DMS153 treated with DMSO at 0.1 percent for 48 hours (cell line): ENCODE measurements at regions not wholly inside any gene's neighbourhood (a gene's known extent, or its start where the extent isn't known, plus 50 kb on each side); places are given as distances from the start of the nearest gene placed in this dataset.
"Not testable (repeated sequence)": the region's sequence is repeated elsewhere in the genome, so short reads cannot be mapped to it uniquely, and the experiment has no call there.

ENCODE experiments used
- DNase-seq: peaks from one replicate; lab custom pipeline; 2025; ENCODE audit not compliant: unreplicated experiment; lab: John Stamatoyannopoulos, UW

- no peak for DNase-seq
Measured at GRCh38 chr9:85487872-85488271, 253.9 kb downstream of the AGTPBP1 start.

GRCh38 chr9:85484235-85484634 is 257.5 kb downstream of the AGTPBP1 start:
- no peak for DNase-seq

GRCh38 chr9:85483208-85483607 is 258.5 kb downstream of the AGTPBP1 start:
- no peak for DNase-seq

- DNase-seq, result no peak
Measured at GRCh38 chr9:85479305-85479704, 262.4 kb downstream of the AGTPBP1 start.

- no peak for DNase-seq
Measured at GRCh38 chr9:85478847-85479246, 262.9 kb downstream of the AGTPBP1 start.

GRCh38 chr9:85474896-85475295 is 266.9 kb downstream of the AGTPBP1 start:
- DNase-seq, result not testable (repeated sequence)

GRCh38 chr9:85471791-85472190 is 270.0 kb downstream of the AGTPBP1 start:
- no peak for DNase-seq

GRCh38 chr9:85469041-85469440 is 272.7 kb downstream of the AGTPBP1 start:
- DNase-seq, result no peak

- DNase-seq, result no peak
Measured at GRCh38 chr9:85466834-85467233, 274.9 kb downstream of the AGTPBP1 start.

GRCh38 chr9:85458114-85458864 is 283.5 kb downstream of the AGTPBP1 start:
- not testable (repeated sequence) for DNase-seq

GRCh38 chr9:85453850-85454249 is 287.9 kb downstream of the AGTPBP1 start:
- DNase-seq, result no peak

GRCh38 chr9:85452841-85453240 is 288.9 kb downstream of the AGTPBP1 start:
- DNase-seq, result no peak

- no peak for DNase-seq
Measured at GRCh38 chr9:85451680-85452079, 290.1 kb downstream of the AGTPBP1 start.

GRCh38 chr9:85445887-85446286 is 295.9 kb downstream of the AGTPBP1 start:
- no peak for DNase-seq

- DNase-seq, result no peak
Measured at GRCh38 chr9:85444243-85444642, 297.5 kb downstream of the AGTPBP1 start.

- DNase-seq, result no peak
Measured at GRCh38 chr9:85443190-85443598, 298.6 kb downstream of the AGTPBP1 start.

- DNase-seq, result no peak
Measured at GRCh38 chr9:85439791-85440190, 302.0 kb downstream of the AGTPBP1 start.

GRCh38 chr9:85433956-85434355 is 307.8 kb downstream of the AGTPBP1 start:
- not testable (repeated sequence) for DNase-seq

- DNase-seq, result not testable (repeated sequence)
Measured at GRCh38 chr9:85433551-85433950, 308.2 kb downstream of the AGTPBP1 start.

GRCh38 chr9:85433046-85433445 is 308.7 kb downstream of the AGTPBP1 start:
- no peak for DNase-seq

- no peak for DNase-seq
Measured at GRCh38 chr9:85432599-85432998, 309.2 kb downstream of the AGTPBP1 start.

- DNase-seq, result peak; percentile 57
Measured at GRCh38 chr9:85431339-85432102, 310.2 kb downstream of the AGTPBP1 start.
